CD4-positive, alpha-beta T cell treated with Interleukin-6 for 4 hours (primary cell): ENCODE measurements at regions not wholly inside any gene's neighbourhood (a gene's known extent, or its start where the extent isn't known, plus 50 kb on each side); places are given as distances from the start of the nearest gene placed in this dataset.

Experiments
- DNase-seq: peaks from one replicate; pipeline ENCODE4 v3.0.0-alpha.2; 2020; ENCODE audit warnings: mixed read lengths

GRCh38 chr2:144074450-144074849 is 445.5 kb downstream of the ZEB2 start:
- DNase-seq = no peak

GRCh38 chr2:144071461-144071860 is 448.5 kb downstream of the ZEB2 start:
- DNase-seq = no peak

DNA sequence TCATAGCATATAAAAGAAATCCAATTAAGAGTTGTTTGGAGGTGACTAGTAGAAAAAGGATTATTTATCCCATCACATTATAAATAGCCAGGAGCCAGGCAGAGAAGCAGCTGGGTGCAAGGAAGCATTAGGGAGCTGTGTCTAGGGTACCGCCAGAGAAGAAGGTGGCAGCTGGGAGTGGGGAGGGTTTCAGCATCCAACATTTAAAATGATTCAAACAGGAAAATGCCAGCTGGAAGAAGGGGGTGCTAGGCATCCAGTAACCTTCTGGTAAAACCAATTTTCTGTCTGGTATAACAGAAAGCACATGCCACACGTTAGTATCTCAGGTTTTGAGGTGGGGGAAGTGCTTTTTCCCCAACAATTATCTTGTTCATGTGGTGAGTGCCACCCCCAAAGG is 452.4 kb downstream of the ZEB2 start:
- no peak for DNase-seq

- DNase-seq = no peak
Measured at GRCh38 chr2:144063602-144064001, 456.3 kb downstream of the ZEB2 start.

DNA sequence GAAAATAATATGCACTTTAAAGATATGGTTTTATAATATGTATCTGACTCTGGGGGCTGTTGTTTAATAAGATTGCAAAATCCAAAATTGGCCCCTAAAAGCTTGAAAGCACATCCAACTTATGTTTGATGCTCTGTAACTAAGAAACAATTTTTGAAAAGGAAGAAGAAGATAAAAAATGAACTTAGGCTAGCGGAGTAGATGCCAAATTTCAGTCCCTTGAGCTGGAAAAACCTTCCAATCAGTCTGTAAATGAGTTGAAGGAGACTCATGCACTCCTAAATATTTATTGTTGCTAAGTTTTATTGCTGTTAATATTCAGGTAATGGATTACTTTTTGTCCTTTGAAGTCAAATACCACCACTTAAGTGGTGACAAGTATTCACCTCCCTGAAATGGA is 465.0 kb downstream of the ZEB2 start:
- DNase-seq = no peak

DNA sequence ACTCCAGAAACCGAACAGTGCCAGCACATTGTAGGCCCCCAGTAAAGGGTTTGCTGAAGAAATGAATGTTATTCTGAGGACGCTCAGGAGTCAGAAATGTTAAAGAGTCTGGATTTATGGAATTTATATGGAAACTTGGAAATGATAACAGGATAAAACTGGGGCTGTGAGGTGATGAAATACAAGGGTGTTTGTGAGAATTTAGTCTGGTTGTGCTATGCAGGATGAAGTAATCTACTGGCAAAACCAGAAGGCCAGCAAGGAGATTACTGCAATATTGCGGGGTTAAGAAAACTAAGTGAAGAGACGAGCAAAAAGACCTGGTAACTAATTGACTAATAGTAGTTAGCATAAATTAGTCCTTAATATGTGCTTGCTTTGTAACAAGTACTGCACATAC is 467.8 kb downstream of the ZEB2 start:
- no peak for DNase-seq

- no peak for DNase-seq
Measured at GRCh38 chr2:144049137-144049536, 470.8 kb downstream of the ZEB2 start.

- no peak for DNase-seq
Measured at GRCh38 chr2:144048631-144049060, 471.3 kb downstream of the ZEB2 start.

GRCh38 chr2:144042751-144043150 is 477.2 kb downstream of the ZEB2 start:
- DNase-seq = no peak

DNA sequence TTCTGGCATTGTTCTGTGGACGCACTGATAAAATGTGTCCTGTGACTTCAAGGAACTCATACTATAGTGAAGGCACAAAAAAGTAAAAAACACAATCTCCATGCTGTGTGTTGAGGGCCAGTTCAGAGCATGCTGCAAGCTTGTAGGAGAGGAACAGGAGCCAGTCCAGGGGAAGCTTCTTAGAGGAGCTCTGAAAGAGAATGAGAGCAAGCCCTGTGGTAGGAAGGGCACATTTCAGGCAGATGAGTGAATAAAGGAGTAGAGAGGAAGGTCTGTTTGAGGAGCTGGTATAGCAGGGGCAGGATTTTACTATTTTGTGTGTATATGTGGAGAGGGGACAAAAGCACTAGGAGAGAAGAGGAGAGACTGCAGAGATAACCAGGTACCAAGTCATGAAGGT is 478.3 kb downstream of the ZEB2 start:
- DNase-seq = no peak

DNA sequence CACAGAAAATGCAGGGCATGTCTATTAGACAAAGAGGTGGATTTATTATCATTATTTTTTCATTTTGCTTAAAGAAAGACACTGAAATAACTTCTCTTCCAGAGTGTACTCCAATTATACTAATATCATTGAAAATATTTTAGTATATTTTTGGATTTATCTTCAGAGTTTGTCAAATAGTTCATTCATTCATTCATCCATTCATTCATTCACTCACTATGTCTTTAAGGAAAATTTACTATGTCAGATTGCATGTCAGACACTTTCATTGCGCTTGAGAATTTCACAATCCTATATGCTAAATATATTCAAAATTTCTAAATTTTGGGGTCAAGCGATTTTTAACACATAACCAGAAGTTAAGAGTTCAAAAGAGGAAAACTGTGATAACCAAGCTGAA is 479.1 kb downstream of the ZEB2 start:
- DNase-seq = no peak

DNA sequence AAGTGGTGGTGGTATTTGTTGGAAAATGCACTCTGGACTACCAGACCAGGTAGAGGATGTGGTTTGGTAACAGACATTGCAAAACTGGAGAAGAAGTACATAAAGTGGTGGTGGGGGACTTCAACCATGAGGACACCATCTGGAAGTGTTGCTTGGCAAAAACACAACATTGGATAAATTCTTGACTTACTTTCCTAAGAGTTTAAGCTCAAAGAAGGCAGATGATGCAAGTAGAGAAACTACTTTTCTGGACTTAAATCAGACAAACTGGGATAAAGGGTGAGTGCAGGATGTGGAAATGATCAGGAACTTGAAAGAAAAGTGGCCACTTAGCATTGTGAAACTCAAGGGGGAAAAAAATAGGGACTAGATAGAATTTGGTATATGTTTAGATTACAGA is 487.4 kb downstream of the ZEB2 start:
- DNase-seq = no peak

- no peak for DNase-seq
Measured at GRCh38 chr2:144030791-144031190, 489.1 kb downstream of the ZEB2 start.

GRCh38 chr2:144027593-144027992 is 492.3 kb downstream of the ZEB2 start:
- no peak for DNase-seq

DNA sequence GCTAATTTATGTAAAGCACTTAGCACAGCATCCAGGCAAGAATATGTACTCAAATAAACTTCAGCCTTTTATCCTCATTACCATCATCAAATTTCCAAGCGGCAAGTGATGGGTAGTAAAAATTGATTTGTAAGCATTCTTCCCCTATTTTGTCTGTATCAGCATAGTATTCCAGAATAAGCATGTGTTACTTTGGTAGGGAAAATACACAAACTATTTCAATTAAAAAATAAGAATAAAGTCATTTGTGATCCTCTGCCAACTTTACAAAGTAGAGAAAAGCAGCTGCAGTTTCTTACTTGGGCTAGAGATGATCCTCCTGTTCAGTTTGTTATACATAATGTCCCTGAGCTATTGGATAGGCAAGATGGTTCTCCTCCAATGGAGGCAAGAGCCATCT is 493.2 kb downstream of the ZEB2 start:
- no peak for DNase-seq

- no peak for DNase-seq
Measured at GRCh38 chr2:144020047-144020446, 499.9 kb downstream of the ZEB2 start.

GRCh38 chr2:144015655-144016245 is 504.2 kb downstream of the ZEB2 start:
- no peak for DNase-seq

- no peak for DNase-seq
Measured at GRCh38 chr2:144015036-144015435, 504.9 kb downstream of the ZEB2 start.

- no peak for DNase-seq
Measured at GRCh38 chr2:144014103-144014502, 505.8 kb downstream of the ZEB2 start.

DNA sequence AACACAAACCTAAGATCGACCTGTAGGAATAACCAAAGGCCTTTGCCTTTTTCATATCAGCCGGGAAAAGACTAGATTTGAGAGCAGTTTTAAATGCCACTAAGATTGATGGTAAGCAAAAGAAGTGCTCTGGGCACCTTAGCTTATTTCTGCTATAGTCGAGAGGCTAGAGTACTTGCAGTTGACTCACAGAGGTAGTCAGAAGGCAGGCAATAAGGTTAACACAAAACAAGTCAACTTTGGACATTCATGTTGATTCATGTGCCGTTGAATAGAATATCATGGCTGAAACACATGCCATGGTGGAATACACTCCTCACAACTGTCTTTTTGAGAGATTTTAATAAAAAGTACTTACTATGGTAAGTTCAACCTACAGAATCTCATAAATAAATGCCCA is 507.6 kb downstream of the ZEB2 start:
- no peak for DNase-seq

- no peak for DNase-seq
Measured at GRCh38 chr2:144011553-144011952, 508.4 kb downstream of the ZEB2 start.

DNA sequence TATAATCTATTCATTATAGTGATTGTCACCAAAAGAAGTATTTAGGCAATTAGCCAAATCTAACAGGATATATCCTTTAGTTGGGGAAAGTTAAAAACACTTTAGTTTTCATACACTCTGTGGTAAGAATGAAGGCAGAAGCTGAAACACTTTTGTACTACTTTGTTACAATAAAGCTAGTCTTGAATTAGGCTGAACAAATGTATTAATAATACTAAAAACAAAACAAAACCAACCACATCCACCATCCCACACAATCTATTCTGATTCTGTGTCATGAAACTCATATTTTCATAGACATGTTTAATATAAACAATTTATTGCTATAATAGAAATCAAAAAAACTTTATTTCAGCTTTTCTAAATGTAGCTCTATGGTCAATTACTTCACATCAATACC is 508.8 kb downstream of the ZEB2 start:
- no peak for DNase-seq

DNA sequence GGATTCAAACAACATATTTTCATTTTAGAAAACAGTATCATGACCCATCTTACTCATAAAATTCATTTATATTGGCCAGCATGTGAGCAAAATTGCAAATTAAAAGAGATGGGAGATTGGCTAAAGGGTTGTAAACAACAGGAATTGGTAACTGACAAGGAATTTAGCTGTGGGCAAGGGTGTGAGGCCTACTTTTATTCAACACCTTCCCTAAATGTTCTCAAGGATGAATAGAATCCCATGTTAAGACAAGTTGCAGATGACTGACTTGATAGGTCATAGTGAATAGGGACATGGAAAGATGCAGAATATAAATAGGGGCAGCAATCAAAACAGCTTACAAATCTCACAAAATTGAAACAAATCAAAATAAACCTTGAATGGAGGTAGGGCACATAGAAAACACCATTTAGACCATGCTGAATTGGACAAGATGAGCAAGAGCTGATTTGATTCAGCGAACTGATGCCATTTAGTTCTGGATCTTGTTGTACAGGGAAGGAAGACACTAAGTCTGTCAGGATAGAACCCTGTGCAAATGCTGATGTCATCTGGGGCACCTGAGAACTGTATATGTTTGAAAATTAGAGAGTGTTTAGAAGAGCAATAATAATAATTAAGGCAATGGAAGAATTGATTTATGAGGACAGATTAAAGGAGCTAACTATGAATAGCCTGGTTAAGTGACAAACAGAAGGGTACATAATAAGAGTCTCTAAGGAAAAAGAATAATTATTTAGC is 509.7 kb downstream of the ZEB2 start:
- DNase-seq = no peak

DNA sequence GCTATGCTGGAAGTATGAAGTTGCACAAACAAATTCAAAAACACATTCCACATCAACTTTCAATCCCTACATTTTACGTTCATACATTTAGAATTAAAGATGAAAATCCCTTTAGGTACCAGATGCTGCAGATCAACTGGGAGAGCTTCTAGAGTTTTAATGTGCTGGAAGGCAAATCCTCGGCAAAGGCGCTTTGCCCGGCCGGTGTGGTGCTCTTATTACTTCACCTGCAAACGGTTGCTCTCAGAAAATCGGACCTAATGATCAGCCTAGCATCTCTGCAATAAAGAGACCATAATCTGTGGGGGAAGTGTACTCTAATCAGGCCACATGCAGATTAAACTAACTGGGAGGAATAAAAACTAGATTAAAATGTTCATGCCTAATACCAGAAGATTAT is 513.8 kb downstream of the ZEB2 start:
- no peak for DNase-seq

DNA sequence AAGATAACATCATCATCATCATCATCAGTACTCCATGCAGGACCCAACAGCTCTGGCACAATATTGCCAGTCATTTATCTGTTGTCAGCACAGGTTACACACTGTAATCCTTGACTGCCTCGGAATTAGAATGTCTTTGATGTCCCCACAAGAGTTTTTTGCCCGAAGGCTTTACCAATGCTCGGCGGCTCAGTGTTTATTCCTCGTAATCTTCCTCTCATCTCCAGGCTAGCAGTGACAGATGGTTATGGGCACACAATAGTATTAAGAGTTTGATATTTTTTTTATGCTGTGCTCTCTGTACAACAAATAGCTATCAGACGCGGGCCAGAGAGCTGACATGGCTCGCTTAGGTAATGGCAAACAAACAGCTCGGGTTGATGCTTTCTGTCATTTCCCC is 515.2 kb downstream of the ZEB2 start:
- no peak for DNase-seq
